Lower leg skin (tissue), 4 donors: ENCODE measurements at regions not wholly inside any gene's neighbourhood (a gene's known extent, or its start where the extent isn't known, plus 50 kb on each side); places are given as distances from the start of the nearest gene placed in this dataset.

Experiments
- DNase-seq, 2 donors: peaks; one replicate each; pipeline ENCODE4 v3.0.0-alpha.2; 2019; ENCODE audit warnings: low spot score in 2 of 2
- H3K4me3 ChIP-seq: fragments of 200-600 bp; sonication (generic); 2 replicates; pipeline ENCODE4 v1.5.1; 2017; ENCODE audit warnings: mild to moderate bottlenecking, low read depth; ENCODE audit not compliant: poor library complexity, severe bottlenecking
- CTCF ChIP-seq, 3 donors: fragments of 450-650 bp; IDR thresholded peaks; one replicate each; pipeline ENCODE4 v1.5.1; 2016; ENCODE audit warnings: antibody characterized with exemption in 3 of 3, mild to moderate bottlenecking in 3 of 3, moderate library complexity in 2 of 3
- POLR2A ChIP-seq, 2 donors: fragments of 450-650 bp; IDR thresholded peaks; one replicate each; pipeline ENCODE4 v1.6.1; 2016 to 2017; ENCODE audit warnings: antibody characterized with exemption in 2 of 2, mild to moderate bottlenecking in 1 of 2, moderate library complexity in 1 of 2
- WGBS, 2 donors: methylation state at CpG; one replicate each; pipeline ENCODE4 v1.1.5; 2018; 5-methylcytosine and 5-hydroxymethylcytosine counted together
- intact Hi-C: fragments of 100-400 bp; cut with DNase I; formaldehyde crosslinking; loops from one replicate; pipeline ENCODE4 v1.15.0; 2023; ENCODE audit warnings: low total_unique reads

DNA sequence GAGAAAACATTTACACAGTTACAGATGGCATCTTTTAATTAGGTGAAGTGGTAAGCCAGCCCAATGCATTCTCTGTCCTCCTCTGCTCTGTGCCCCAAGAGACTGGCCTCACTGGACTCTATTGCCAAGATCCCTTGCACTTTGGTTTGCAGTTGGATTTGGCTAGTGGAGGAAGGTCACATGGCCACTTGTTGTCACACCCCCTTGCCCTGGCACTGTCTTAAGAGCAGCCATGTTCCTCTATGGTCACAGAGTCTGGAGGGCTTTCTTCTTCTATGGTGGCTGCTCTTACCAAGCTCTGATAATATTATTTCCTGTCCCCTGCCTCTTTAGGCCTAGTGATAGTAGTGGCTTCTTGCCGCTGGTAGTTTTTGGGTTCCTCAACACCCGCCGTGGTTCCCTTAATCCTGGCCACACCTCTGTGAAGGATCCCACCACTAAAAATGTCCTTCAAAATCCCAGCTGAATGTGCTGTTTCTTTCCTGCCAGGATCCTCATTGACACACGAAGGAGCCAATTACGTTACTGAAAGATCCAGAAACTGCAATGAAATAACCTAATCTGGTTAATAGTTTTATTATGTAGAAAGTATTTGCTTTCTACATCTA lies 111.1 kb downstream of the CDC42EP3 start:
- TF ChIP-seq CTCF (IDR thresholded peaks at IDR 0.05) (no peak), POLR2A (IDR thresholded peaks at IDR 0.05) (no peak)

GRCh38 chr2:37560863-37561614 lies 110.4 kb downstream of the CDC42EP3 start:
- DNase-seq = no peak
- intact Hi-C loops = no loop called here
- H3K4me3 ChIP-seq = no peak overlapping the region
- TF ChIP-seq CTCF (IDR thresholded peaks at IDR 0.05) = no peak
- no peak for TF ChIP-seq POLR2A (IDR thresholded peaks at IDR 0.05)
- 77 to 82% methylated on average over 4 of the region's 4 CpGs for WGBS, 2 donors

More for the DNA sequence above, 111.1 kb downstream of the CDC42EP3 start:
- DNase-seq = no peak
- WGBS, 2 donors = 92 to 96% methylated on average over 5 of the region's 5 CpGs
- intact Hi-C loops = no loop called here
- H3K4me3 ChIP-seq = no peak overlapping the region

GRCh38 chr2:37561615-37562569 lies 109.5 kb downstream of the CDC42EP3 start:
- H3K4me3 ChIP-seq = no peak overlapping the region
- intact Hi-C loops = no loop called here
- 41 to 47% methylated on average over 5 of the region's 5 CpGs for whole genome bisulfite sequencing, 2 donors
- DNase-seq = no peak
- TF ChIP-seq POLR2A (IDR thresholded peaks at IDR 0.05) (no peak), CTCF (IDR thresholded peaks at IDR 0.05) (no peak)

DNA sequence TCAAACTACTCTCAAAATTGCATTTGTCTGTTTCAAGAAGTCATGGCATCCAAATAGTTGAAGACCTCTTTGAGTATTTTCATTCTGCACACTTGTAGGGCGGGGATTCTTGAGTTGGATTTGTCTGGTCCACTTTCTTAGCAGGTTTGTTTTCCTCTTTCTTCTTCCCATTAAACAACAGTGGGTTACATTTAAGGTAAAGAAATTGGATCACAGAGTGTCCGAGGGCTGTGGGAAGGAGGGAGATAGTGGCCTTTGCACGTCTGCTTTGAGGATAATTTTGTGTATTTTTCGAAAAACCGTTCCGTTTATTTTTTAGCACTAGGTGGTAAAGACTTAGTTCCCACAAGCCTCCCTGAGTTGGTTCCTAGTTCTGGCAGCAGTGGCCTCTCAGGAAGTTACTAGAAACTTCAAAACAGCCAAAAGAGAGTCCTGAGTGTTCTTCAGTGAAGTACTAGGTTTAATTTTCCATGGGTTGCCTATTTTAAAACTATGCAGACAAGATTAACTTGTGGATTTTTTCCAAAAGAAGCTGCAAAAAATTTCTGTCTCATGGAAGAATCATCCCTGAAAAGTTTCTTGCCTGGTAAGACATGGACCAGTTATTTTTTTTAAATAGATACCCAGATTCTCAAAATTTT lies 107.9 kb downstream of the CDC42EP3 start:
- intact Hi-C loops = no loop called here
- no peak overlapping the region for H3K4me3 ChIP-seq
- no peak for DNase-seq
- 77 to 78% methylated on average over 6 of the region's 6 CpGs for WGBS, 2 donors
- no peak for TF ChIP-seq POLR2A (IDR thresholded peaks at IDR 0.05)
- TF ChIP-seq CTCF (IDR thresholded peaks at IDR 0.05) = no peak

DNA sequence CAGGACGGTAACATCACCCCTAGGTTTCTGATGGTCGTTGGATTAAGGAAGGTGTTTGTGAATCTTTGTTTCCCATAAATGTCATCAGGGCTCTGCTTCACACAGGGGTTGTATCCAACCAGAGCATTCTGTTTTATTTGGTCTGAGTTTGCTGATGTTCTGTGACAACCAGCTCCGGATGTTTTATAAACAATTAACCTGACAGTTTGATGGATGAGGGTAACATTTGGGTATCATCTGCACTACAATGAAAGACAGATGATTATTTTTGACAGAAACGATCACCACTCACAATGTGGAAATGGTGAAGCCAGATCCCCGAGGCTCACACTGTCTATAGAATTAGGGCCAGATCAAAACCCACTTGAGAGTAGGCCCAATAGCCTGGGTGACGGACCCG lies 107.1 kb downstream of the CDC42EP3 start:
- TF ChIP-seq CTCF (IDR thresholded peaks at IDR 0.05) (no peak), POLR2A (IDR thresholded peaks at IDR 0.05) (no peak)
- H3K4me3 ChIP-seq = no peak overlapping the region
- no peak for DNase-seq
- intact Hi-C loops = no loop called here
- 69% methylated on average over 7 of the region's 7 CpGs for WGBS, 2 donors
